ENCODE measurements at regions not wholly inside any gene's neighbourhood (a gene's known extent, or its start where the extent isn't known, plus 50 kb on each side); places are given as distances from the start of the nearest gene placed in this dataset.

DNA sequence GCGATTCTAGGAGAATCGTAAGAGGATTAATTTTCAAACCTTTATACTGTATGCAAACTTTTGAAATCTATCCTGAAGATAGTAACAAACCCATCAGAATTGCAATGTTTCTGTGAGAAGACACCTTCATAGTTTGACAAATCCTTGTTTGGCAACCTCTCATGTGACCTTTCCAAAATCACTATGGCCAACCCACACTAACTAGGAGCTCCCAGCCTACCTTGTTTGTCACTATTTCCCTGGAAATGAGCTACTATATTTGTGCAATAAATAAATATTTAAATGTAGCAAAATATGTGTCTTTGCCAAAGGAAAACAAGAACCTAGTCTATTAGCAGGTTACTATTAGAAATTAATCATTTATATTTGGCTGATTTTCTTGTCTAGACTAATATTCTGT is 173.7 kb downstream of the PPP1R2C start:
- TF ChIP-seq, protein P1, sequence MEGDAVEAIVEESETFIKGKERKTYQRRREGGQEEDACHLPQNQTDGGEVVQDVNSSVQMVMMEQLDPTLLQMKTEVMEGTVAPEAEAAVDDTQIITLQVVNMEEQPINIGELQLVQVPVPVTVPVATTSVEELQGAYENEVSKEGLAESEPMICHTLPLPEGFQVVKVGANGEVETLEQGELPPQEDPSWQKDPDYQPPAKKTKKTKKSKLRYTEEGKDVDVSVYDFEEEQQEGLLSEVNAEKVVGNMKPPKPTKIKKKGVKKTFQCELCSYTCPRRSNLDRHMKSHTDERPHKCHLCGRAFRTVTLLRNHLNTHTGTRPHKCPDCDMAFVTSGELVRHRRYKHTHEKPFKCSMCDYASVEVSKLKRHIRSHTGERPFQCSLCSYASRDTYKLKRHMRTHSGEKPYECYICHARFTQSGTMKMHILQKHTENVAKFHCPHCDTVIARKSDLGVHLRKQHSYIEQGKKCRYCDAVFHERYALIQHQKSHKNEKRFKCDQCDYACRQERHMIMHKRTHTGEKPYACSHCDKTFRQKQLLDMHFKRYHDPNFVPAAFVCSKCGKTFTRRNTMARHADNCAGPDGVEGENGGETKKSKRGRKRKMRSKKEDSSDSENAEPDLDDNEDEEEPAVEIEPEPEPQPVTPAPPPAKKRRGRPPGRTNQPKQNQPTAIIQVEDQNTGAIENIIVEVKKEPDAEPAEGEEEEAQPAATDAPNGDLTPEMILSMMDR (conservative IDR thresholded peaks at IDR 0.05): no peak
- no peak for TF ChIP-seq ZFX (IDR thresholded peaks at IDR 0.05)

Data from C4-2B (cell line).